ENCODE measurements at regions not wholly inside any gene's neighbourhood (a gene's known extent, or its start where the extent isn't known, plus 50 kb on each side); places are given as distances from the start of the nearest gene placed in this dataset.

DNA sequence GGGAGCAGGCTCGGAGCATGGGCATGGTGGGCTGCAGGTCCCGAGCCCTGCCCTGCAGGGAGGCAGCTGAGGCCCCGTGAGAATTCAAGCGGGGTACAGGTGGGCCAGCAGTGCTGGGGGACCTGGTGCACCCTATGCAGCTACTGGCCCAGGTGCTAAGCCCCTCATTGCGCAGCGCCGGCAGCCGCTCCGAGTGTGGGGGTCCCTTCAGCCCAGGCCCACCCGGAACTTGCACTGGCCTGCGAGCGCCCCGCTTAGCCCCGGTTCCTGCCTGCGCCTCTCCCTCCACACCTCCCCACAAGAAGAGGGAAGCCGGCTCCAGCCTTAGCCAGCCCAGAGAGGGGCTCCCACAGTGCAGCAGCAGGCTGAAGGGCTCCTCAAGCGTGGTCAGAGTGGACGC is 250.7 kb downstream of the CRPPA start:
- TF ChIP-seq CTCF (IDR thresholded peaks at IDR 0.05; ENCODE audit: low read depth, low read length) (no peak), POLR2A (IDR thresholded peaks at IDR 0.05; ENCODE audit: extremely low read depth, insufficient read length) (no peak), MAX (IDR thresholded peaks at IDR 0.05; ENCODE audit: low read depth, low read length) (no peak)

Data from NB4 (cell line).